Activated B cell treated with CpG ODN at 0.5 μM for 24 hours (primary cell): ENCODE measurements at regions not wholly inside any gene's neighbourhood (a gene's known extent, or its start where the extent isn't known, plus 50 kb on each side); places are given as distances from the start of the nearest gene placed in this dataset.

Experiments used
- ATAC-seq: fragments of 200-7000 bp; cut with Tn5 transposase; one replicate; pipeline ENCODE4 v1.10.0; 2021; ENCODE audit warnings: low read depth, mild to moderate bottlenecking, moderate library complexity
- CTCF ChIA-PET: fragments of 350-600 bp; sonication (Branson Sonifier 250); formaldehyde crosslinking; loops from one replicate; lab custom pipeline; 2021; ENCODE audit warnings: antibody characterized with exemption; lab: Charles Lee
- POLR2A ChIA-PET: fragments of 350-600 bp; sonication (Branson Sonifier 250); formaldehyde crosslinking; loops from one replicate; lab custom pipeline; 2021; ENCODE audit warnings: antibody characterized with exemption; lab: Charles Lee
- DNase-seq: peaks from one replicate; pipeline ENCODE4 v3.0.0; 2022
- H3K27ac Mint-ChIP-seq: one replicate; pipeline ENCODE4 v1.8.0; 2020; ENCODE audit warnings: mixed read lengths
- H3K27me3 Mint-ChIP-seq: one replicate; pipeline ENCODE4 v1.8.0; 2021; ENCODE audit warnings: mixed read lengths
- H3K36me3 Mint-ChIP-seq: one replicate; pipeline ENCODE4 v1.8.0; 2021; ENCODE audit warnings: low read depth, mixed read lengths
- H3K4me1 Mint-ChIP-seq: one replicate; pipeline ENCODE4 v1.8.0; 2021; ENCODE audit warnings: mixed read lengths
- H3K4me3 Mint-ChIP-seq: one replicate; pipeline ENCODE4 v1.8.0; 2020; ENCODE audit warnings: mild to moderate bottlenecking, mixed read lengths
- H3K9me3 Mint-ChIP-seq: one replicate; pipeline ENCODE4 v1.8.0; 2020; ENCODE audit warnings: mixed read lengths
- intact Hi-C: fragments of 100-400 bp; cut with micrococcal nuclease; formaldehyde crosslinking; loops from one replicate; pipeline ENCODE4 v1.15.1; 2024
- TF ChIP-seq, protein P1 (sequence below): fragments of 200-600 bp; IDR thresholded peaks from one replicate; pipeline ENCODE4 v1.8.0; 2022; ENCODE audit warnings: antibody characterized with exemption, mild to moderate bottlenecking

DNA sequence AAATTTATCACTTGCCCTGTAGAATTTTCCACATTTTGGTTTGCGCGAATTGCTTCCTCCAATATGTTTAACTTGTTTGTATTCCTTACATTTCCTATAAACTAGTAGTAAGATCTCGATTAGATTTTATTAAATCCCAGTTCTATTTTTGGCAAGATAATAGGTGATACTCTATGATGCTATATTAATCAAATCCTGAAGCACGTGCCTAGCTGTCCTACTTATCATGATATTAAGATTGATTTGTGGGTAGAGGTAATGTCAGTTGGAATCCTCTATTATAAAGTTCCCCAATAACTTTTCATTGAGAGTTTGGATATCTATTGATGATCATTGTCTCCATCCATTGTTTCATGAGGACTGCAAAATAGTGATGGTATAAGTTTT is 82.8 kb upstream of the RIPOR2 start:
- Mint-ChIP-seq H3K36me3 (peaks cover 63% of the 10 kb centered on the region), H3K4me1 (peaks cover 51% of the 10 kb centered on the region), H3K9me3 (no peaks in the 10 kb centered on the region), H3K27ac (no peak overlapping the region), H3K4me3 (no peak overlapping the region), H3K27me3 (no peaks in the 10 kb centered on the region)
- no peak for ATAC-seq
- intact Hi-C loops: loop anchor here (1.0 to 10.0 kb wide), 5 partner anchors 26 to 436 kb away; no protein-coding TSS in a partner anchor
- TF ChIP-seq, protein P1, sequence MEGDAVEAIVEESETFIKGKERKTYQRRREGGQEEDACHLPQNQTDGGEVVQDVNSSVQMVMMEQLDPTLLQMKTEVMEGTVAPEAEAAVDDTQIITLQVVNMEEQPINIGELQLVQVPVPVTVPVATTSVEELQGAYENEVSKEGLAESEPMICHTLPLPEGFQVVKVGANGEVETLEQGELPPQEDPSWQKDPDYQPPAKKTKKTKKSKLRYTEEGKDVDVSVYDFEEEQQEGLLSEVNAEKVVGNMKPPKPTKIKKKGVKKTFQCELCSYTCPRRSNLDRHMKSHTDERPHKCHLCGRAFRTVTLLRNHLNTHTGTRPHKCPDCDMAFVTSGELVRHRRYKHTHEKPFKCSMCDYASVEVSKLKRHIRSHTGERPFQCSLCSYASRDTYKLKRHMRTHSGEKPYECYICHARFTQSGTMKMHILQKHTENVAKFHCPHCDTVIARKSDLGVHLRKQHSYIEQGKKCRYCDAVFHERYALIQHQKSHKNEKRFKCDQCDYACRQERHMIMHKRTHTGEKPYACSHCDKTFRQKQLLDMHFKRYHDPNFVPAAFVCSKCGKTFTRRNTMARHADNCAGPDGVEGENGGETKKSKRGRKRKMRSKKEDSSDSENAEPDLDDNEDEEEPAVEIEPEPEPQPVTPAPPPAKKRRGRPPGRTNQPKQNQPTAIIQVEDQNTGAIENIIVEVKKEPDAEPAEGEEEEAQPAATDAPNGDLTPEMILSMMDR: no peak
- no peak for DNase-seq
- ChIA-PET POLR2A (interaction anchor here (1.0 to 1.7 kb wide), 4 partner anchors 24 to 109 kb away, joined by 3 to 6 read pairs (median 4); partner anchors contain the start of gene RIPOR2), CTCF (interaction anchor here (0.6 to 6.8 kb wide), 23 partner anchors 8 to 437 kb away, joined by 3 to 98 read pairs (median 4); partner anchors contain the start of gene RIPOR2)

DNA sequence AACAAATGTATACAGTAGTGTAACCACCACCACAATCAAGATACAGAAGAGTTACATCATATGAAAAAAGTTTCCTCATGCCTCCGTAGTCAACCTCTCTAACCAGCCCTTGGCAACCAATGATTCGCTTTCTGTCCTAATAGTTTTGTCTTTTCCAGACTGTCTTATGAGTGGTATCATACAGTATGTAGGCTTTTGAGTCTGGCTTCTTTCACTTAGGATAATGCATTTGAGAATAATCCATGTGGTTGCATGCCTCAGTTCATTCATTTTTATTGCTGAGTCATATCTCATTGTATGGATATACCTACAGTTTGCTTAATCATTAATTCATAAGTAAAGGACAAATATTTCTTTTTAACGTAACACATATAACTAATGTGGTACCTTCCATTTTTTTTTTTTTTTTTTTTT is 86.4 kb upstream of the RIPOR2 start:
- no peaks in the 10 kb centered on the region for H3K9me3 Mint-ChIP-seq
- peaks cover 38% of the 10 kb centered on the region for H3K4me1 Mint-ChIP-seq
- H3K4me3 Mint-ChIP-seq: no peak overlapping the region
- DNase-seq (no peak), ATAC-seq (no peak)
- intact Hi-C loops: no loop called here
- TF ChIP-seq, protein P1: no peak
- POLR2A ChIA-PET: no interaction called here
- CTCF ChIA-PET: interaction anchor here (7.3 kb wide), 1 partner anchor 49 kb away, joined by 140 read pairs; no protein-coding TSS in a partner anchor
- peaks cover 69% of the 10 kb centered on the region for H3K36me3 Mint-ChIP-seq
- H3K27me3 Mint-ChIP-seq: no peaks in the 10 kb centered on the region
- H3K27ac Mint-ChIP-seq: no peak overlapping the region

DNA sequence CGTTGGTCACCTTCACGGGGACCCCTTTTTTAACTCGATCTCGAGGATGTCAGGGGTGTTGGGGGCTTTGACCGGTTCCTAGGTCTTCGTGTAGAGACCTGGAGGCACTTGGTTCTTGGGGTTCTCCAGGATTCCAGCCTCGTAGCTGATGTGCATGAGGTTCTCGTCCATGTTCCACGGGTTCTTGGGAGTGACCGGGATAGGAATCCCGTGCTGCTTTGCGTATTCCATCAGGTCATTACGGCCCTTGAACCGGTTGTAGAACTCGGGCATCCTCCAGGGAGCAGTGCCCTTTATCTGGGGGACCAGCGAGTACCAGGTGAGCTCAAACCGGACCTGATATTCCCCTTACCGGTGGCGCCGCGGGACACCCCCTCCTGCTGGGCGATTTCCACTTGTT is 88.0 kb upstream of the RIPOR2 start:
- no peak for DNase-seq
- peaks cover 43% of the 10 kb centered on the region for H3K4me1 Mint-ChIP-seq
- POLR2A ChIA-PET: interaction anchor here (1.2 kb wide), 1 partner anchor 47 kb away, joined by 4 read pairs; no protein-coding TSS in a partner anchor

GRCh38 chr6:25024821-25025220 is 89.1 kb upstream of the RIPOR2 start:
- Mint-ChIP-seq H3K27me3 (no peaks in the 10 kb centered on the region), H3K9me3 (no peaks in the 10 kb centered on the region), H3K4me3 (no peak overlapping the region), H3K36me3 (peaks cover 72% of the 10 kb centered on the region), H3K4me1 (peaks cover 49% of the 10 kb centered on the region), H3K27ac (no peak overlapping the region)
- no peak for DNase-seq
- no peak for ATAC-seq
- TF ChIP-seq, protein P1: no peak
- ChIA-PET CTCF (interaction anchor here (1.1 to 7.3 kb wide), 3 partner anchors 29 to 169 kb away, joined by 3 to 140 read pairs (median 5); no protein-coding TSS in a partner anchor), POLR2A (interaction anchor here (0.5 to 1.5 kb wide), 3 partner anchors 29 to 326 kb away, joined by 3 to 8 read pairs (median 4); no protein-coding TSS in a partner anchor)
- intact Hi-C loops: no loop called here

More for the DNA sequence above, 88.0 kb upstream of the RIPOR2 start:
- TF ChIP-seq, protein P1: no peak
- H3K36me3 Mint-ChIP-seq: peaks cover 70% of the 10 kb centered on the region
- H3K27ac Mint-ChIP-seq: no peak overlapping the region
- H3K27me3 Mint-ChIP-seq: no peaks in the 10 kb centered on the region
- intact Hi-C loops: no loop called here
- CTCF ChIA-PET: interaction anchor here (1.7 to 7.3 kb wide), 2 partner anchors 47 to 168 kb away, joined by 5 to 140 read pairs; no protein-coding TSS in a partner anchor
- no peak overlapping the region for H3K4me3 Mint-ChIP-seq
- H3K9me3 Mint-ChIP-seq: no peaks in the 10 kb centered on the region
- ATAC-seq: no peak

GRCh38 chr6:25025248-25025918 is 89.6 kb upstream of the RIPOR2 start:
- ChIA-PET POLR2A (interaction anchor here (0.5 to 2.9 kb wide), 10 partner anchors 11 to 327 kb away, joined by 3 to 32 read pairs (median 4); partner anchors contain the start of gene ARMH2), CTCF (interaction anchor here (1.1 to 7.3 kb wide), 11 partner anchors 8 to 171 kb away, joined by 3 to 140 read pairs (median 8); no protein-coding TSS in a partner anchor)
- peaks cover 54% of the 10 kb centered on the region for H3K4me1 Mint-ChIP-seq
- no peak overlapping the region for H3K4me3 Mint-ChIP-seq
- intact Hi-C loops: no loop called here
- no peaks in the 10 kb centered on the region for H3K9me3 Mint-ChIP-seq
- no peaks in the 10 kb centered on the region for H3K27me3 Mint-ChIP-seq
- TF ChIP-seq, protein P1: no peak
- ATAC-seq: no peak
- DNase-seq: no peak
- no peak overlapping the region for H3K27ac Mint-ChIP-seq
- H3K36me3 Mint-ChIP-seq: peaks cover 74% of the 10 kb centered on the region
